T-helper 2 cell treated with Interferon-gamma antibody and Interleukin-4, amounts not matched to agents 5 μg/mL and 100 μg/mL, for 36 hours (primary cell): ENCODE measurements at regions not wholly inside any gene's neighbourhood (a gene's known extent, or its start where the extent isn't known, plus 50 kb on each side); places are given as distances from the start of the nearest gene placed in this dataset.

ENCODE experiments used
- DNase-seq: peaks from one replicate; pipeline ENCODE4 v3.0.0; 2021; ENCODE audit warnings: low spot score
- H3K27ac Mint-ChIP-seq: one replicate; pipeline ENCODE4 v1.8.0; 2021; ENCODE audit warnings: mild to moderate bottlenecking, mixed read lengths
- H3K27me3 Mint-ChIP-seq: one replicate; pipeline ENCODE4 v1.8.0; 2021; ENCODE audit warnings: low read depth, mixed read lengths
- H3K36me3 Mint-ChIP-seq: one replicate; pipeline ENCODE4 v1.8.0; 2021; ENCODE audit warnings: low read depth, mixed read lengths
- H3K4me1 Mint-ChIP-seq: one replicate; pipeline ENCODE4 v1.8.0; 2021; ENCODE audit warnings: low read depth, mixed read lengths
- H3K4me3 Mint-ChIP-seq: one replicate; pipeline ENCODE4 v1.8.0; 2022; ENCODE audit warnings: mild to moderate bottlenecking, moderate library complexity, mixed read lengths
- H3K9me3 Mint-ChIP-seq: one replicate; pipeline ENCODE4 v1.8.0; 2021; ENCODE audit warnings: mixed read lengths

DNA sequence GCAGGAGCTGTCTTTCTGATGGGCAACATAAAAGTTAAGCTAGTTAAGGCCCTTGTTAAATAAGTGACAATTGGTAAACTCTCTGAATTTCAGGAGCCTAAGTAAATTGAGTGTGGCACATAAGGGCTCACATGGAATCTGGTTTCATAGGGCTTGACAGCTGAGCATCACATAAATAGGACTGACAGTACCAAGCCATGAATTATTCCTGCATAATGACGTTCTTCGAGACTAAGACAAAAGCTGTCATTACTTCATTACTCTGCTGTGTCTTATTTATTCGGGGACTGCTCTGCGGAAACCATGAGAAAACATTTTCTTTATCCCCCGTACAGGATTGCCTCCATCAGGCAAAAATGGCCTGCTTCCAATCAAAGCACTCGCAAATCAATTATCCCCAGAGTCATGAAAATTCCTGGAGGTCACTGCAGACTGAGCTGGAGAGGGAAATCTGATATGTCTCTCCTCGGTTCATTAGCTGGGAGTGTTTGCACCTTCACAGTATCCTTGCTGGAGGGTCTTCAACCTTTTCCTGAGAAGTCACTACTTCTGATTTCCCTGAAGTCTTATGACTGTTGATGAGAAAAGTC lies 311.4 kb downstream of the CDH26 start:
- H3K36me3 Mint-ChIP-seq, result no peaks in the 10 kb centered on the region
- H3K27me3 Mint-ChIP-seq, result no peaks in the 10 kb centered on the region
- DNase-seq, result no peak
- no peak overlapping the region for H3K4me3 Mint-ChIP-seq
- H3K27ac Mint-ChIP-seq, result no peak overlapping the region
- peaks cover 18% of the 10 kb centered on the region for H3K4me1 Mint-ChIP-seq
- H3K9me3 Mint-ChIP-seq, result no peaks in the 10 kb centered on the region

DNA sequence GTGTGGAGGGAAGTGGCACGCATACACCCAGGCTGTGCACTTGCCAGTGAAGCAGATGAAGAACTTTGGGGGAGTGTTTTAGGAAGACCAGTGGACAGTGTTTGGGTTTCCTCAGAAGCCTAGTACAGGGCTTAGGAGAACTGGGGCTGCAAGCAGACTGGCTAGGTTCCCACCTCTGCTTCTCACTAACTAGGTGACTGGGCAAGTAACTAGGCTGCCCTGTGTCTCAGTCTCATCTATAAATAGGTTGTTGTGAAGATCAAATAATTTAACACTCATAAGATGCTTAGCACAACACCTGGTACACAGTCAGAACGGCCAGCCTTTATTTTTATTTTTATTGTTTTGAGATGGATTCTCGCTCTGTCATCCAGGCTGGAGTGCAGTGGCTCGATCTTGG lies 312.1 kb downstream of the CDH26 start:
- Mint-ChIP-seq H3K9me3 (no peaks in the 10 kb centered on the region), H3K4me1 (peaks cover 18% of the 10 kb centered on the region), H3K36me3 (no peaks in the 10 kb centered on the region), H3K4me3 (no peak overlapping the region), H3K27me3 (no peaks in the 10 kb centered on the region), H3K27ac (no peak overlapping the region)
- no peak for DNase-seq

DNA sequence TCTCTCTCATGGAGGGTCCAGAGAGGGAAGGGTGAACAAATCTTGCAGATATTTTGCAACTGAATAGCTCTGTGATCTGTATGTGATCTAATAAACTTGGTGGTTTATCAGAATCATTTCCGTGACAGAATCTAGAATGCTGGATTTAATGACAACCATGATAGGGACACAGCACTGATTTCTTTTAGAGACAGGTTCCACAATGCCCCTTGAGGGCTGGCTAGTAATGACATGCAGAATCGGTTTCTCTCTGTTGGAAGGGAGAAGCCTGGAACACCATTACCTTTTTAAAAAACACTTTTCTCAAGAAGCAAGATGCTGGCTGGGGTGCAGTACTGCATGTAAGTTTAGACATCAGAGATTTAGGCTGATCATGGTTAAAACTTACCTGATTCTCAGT lies 313.4 kb downstream of the CDH26 start:
- peaks cover 11% of the 10 kb centered on the region for H3K4me1 Mint-ChIP-seq
- no peaks in the 10 kb centered on the region for H3K9me3 Mint-ChIP-seq
- H3K36me3 Mint-ChIP-seq, result no peaks in the 10 kb centered on the region
- peaks cover 3% of the 10 kb centered on the region for H3K27me3 Mint-ChIP-seq
- DNase-seq, result no peak
- no peak overlapping the region for H3K27ac Mint-ChIP-seq
- no peak overlapping the region for H3K4me3 Mint-ChIP-seq

DNA sequence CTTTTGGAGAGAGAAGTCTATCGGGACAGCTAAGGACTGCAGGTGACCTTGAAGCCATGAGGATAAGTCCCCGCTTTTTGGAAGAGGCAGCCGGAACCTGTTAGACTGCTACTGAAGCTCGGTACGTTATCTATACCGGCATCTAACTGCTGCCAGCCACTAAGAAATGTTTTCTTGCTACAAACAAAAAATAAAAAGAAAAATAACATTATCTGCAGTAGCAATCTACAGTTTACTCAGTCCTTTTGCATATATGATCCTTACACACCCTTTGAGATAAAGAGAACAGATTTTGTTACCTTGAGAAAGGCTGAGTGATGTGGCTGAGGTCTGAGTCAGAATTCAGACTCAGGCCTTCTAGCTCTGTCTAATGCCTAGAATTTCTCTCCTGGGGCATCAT lies 314.6 kb downstream of the CDH26 start:
- no peaks in the 10 kb centered on the region for H3K36me3 Mint-ChIP-seq
- no peak overlapping the region for H3K27ac Mint-ChIP-seq
- H3K4me1 Mint-ChIP-seq, result peaks cover 11% of the 10 kb centered on the region
- no peak overlapping the region for H3K4me3 Mint-ChIP-seq
- DNase-seq, result no peak
- H3K9me3 Mint-ChIP-seq, result no peaks in the 10 kb centered on the region
- H3K27me3 Mint-ChIP-seq, result peaks cover 3% of the 10 kb centered on the region

DNA sequence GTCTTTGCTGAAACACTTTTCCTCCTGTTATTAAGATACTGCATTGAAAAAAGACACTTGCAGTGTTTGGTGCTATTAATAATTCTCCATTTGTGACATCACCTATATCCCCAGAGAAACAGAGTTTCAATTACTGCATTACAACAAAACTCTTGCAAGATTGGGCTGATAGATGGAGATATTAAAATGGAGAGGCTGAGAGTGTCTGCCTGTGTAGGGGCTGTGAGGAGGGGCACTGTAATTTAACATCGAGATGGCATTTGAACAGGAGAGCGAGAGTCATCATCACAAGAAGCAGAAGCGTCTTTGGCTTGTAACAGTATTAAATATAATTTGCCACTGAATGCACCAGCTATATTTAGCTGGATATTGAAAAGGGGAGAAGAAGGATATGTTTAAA lies 316.5 kb downstream of the CDH26 start:
- H3K9me3 Mint-ChIP-seq, result no peaks in the 10 kb centered on the region
- peaks cover 11% of the 10 kb centered on the region for H3K4me1 Mint-ChIP-seq
- no peak for DNase-seq
- H3K27ac Mint-ChIP-seq, result no peak overlapping the region
- no peaks in the 10 kb centered on the region for H3K36me3 Mint-ChIP-seq
- no peak overlapping the region for H3K4me3 Mint-ChIP-seq
- H3K27me3 Mint-ChIP-seq, result peaks cover 3% of the 10 kb centered on the region

DNA sequence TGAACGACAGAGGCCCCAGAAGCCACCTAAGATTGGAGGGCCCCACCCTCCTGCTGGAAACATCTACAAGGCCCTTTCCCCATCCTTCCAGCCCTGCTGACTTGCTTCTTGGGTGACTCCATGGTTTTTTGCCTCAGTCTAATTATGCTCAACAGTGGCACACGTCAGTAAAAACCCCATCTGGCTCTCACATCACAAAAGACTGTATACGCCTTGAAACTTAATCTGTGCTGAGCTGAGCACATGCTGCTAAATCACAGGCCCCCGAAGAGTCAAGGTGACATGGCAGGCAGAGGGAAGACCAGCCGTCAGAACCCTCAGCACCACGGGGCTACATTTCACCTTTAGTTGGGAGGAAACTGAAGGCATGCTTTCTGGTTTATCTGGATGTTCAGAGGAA lies 323.1 kb downstream of the CDH26 start:
- no peak for DNase-seq
- Mint-ChIP-seq H3K27ac (no peak overlapping the region), H3K27me3 (peaks cover under 1% of the 10 kb centered on the region), H3K9me3 (peaks cover 15% of the 10 kb centered on the region), H3K36me3 (no peaks in the 10 kb centered on the region), H3K4me3 (no peak overlapping the region), H3K4me1 (no peaks in the 10 kb centered on the region)

DNA sequence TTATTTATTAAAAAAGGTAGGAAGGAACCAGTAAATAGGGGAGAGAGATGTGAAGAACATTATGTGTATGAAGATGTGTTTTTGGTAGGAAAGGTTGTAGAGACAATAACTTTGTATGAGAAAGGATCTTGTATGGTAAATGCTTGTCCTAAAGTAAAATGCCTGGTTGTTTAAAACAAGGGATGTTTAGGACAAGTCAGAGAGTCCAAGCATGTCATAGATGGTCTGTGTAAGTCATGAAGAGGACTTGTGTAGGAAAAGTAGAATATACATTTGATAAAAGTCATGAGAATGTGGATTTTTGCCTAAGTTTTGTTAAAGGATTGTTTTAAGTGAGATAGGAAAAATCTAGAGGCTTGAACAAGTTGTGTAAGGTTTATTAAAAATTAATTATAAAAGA lies 325.1 kb downstream of the CDH26 start:
- DNase-seq, result no peak
- Mint-ChIP-seq H3K27me3 (no peaks in the 10 kb centered on the region), H3K36me3 (no peaks in the 10 kb centered on the region), H3K27ac (no peak overlapping the region), H3K4me3 (no peak overlapping the region), H3K9me3 (peaks cover 22% of the 10 kb centered on the region), H3K4me1 (no peaks in the 10 kb centered on the region)

DNA sequence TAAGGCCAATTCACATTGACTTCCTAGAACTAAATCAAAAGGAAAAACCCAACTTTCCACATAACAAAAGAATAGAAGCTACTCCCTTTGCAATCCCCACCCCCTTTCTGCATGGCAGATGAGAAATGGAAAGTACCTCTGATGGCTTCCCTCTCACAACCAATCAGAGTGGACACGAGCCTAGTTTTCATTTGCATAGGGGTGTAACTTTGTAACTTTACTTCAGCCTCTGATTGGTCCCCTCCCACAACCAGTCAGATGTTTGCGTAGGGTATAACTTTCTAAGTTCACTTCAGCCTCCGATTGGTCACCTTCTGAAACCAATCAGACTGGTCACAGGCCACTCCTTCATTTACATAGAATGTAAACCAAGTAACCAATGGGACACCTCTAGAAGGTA lies 328.5 kb downstream of the CDH26 start:
- DNase-seq, result no peak
- H3K27ac Mint-ChIP-seq, result no peak overlapping the region
- H3K9me3 Mint-ChIP-seq, result peaks cover 34% of the 10 kb centered on the region
- no peaks in the 10 kb centered on the region for H3K27me3 Mint-ChIP-seq
- H3K4me3 Mint-ChIP-seq, result no peak overlapping the region
- H3K36me3 Mint-ChIP-seq, result no peaks in the 10 kb centered on the region
- H3K4me1 Mint-ChIP-seq, result no peaks in the 10 kb centered on the region

DNA sequence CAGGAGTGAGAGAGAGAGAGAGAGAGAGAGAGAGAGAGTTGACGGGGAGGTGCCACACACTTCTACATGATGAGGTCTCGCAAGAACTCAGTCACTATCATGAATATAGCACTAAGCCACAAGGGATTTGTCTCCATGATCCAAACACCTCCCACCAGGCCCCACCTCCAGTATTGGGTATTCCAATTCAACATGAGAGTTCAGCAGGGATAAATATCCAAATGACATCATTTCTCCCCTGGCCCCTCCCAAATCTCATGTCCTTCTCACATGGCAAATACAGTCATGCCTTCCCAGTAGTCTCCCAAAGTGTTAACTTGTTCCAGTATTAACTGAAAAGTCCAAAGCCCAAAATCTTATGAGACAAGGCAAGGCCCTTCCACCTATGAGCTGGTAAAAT lies 330.7 kb downstream of the CDH26 start:
- peaks cover 34% of the 10 kb centered on the region for H3K9me3 Mint-ChIP-seq
- no peaks in the 10 kb centered on the region for H3K27me3 Mint-ChIP-seq
- no peaks in the 10 kb centered on the region for H3K36me3 Mint-ChIP-seq
- DNase-seq, result no peak
- H3K4me1 Mint-ChIP-seq, result no peaks in the 10 kb centered on the region
- H3K27ac Mint-ChIP-seq, result no peak overlapping the region
- H3K4me3 Mint-ChIP-seq, result no peak overlapping the region

DNA sequence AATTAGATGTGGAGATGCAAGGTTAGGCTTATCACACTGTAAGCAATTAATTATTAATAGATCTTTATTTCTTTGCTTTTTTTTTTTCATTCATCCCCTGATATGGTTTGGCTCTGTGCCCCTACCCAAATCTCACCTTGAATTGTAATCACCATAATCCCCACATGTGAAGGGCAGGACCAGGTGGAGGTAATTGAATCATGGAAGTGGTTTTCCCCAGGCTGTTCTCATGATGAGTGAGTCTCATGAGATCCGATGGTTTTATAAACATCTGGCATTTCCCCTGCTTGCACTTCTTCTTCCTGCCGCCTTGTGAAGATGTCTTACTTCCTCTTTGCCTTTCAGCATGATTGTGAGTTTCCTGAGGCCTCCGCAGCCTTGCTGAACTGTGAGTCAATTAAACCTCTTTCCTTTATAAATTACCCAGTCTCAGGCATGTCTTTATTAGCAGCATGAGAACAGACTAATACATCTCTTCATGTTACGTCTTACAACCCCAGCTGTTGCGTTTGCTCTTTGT lies 333.8 kb downstream of the CDH26 start:
- no peak for DNase-seq
- peaks cover 24% of the 10 kb centered on the region for H3K9me3 Mint-ChIP-seq
- H3K4me1 Mint-ChIP-seq, result no peaks in the 10 kb centered on the region
- H3K4me3 Mint-ChIP-seq, result no peak overlapping the region
- H3K27me3 Mint-ChIP-seq, result no peaks in the 10 kb centered on the region
- H3K27ac Mint-ChIP-seq, result no peak overlapping the region
- no peaks in the 10 kb centered on the region for H3K36me3 Mint-ChIP-seq

DNA sequence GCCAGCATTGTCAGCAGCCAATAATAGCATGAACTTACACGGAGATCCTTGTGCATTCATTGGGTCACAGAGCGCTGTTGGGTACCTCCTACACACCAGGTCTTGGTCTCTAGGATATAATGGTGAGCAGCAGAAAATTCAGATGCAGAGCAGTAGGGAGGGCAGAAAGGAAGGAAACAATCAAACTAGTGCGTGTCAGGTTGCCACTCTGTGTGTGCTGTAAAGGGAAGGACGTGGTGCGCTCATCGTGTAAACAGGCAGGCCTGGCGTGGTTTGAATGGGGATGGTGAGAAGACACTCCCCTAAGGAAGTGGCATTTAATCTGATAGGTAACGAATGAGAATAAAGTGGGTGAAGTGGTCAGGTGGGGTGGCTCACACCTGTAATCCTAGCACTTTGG lies 336.4 kb downstream of the CDH26 start:
- no peaks in the 10 kb centered on the region for H3K36me3 Mint-ChIP-seq
- no peak overlapping the region for H3K27ac Mint-ChIP-seq
- no peaks in the 10 kb centered on the region for H3K27me3 Mint-ChIP-seq
- no peak for DNase-seq
- peaks cover 22% of the 10 kb centered on the region for H3K9me3 Mint-ChIP-seq
- H3K4me1 Mint-ChIP-seq, result no peaks in the 10 kb centered on the region
- H3K4me3 Mint-ChIP-seq, result no peak overlapping the region

DNA sequence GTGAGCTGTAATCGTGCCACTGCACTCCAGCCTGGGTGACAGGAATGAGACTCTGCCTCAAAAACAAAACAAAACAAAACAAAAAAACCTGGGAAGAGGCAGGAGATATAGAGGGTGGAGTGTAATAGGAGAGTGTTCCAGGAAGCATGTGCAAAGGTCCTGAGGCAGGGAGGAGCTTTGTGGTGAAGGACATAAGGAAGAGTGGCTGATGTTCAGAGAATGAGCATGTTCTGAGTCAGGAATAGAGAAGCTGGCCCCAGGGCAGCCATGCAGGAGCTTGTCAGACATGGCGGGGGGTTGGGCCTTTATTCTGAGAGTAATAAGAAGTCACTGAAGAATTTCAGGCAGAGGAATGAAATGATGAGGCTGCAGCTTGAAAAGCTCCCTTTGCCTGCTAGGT lies 337.0 kb downstream of the CDH26 start:
- H3K27me3 Mint-ChIP-seq, result no peaks in the 10 kb centered on the region
- H3K27ac Mint-ChIP-seq, result no peak overlapping the region
- no peak overlapping the region for H3K4me3 Mint-ChIP-seq
- H3K4me1 Mint-ChIP-seq, result no peaks in the 10 kb centered on the region
- H3K36me3 Mint-ChIP-seq, result no peaks in the 10 kb centered on the region
- no peak for DNase-seq
- peaks cover 22% of the 10 kb centered on the region for H3K9me3 Mint-ChIP-seq

DNA sequence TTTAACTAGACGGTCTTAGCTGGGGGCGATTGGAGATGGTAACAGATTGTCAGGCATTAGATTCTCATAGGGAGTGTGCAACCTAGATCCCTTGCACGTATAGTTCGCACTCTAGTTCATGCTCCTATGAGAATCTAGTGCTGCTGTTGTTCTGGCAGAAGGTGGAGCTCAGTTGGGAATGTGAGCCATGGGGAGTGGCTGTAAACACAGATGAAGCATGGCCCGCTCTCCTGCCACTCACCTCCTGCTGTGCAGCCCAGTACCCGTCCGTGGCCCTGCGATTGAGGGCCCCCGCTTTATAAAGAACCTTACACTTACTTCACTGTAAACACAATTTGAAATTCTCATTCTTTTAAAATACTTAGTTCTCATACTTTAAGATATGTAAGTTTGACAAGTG lies 339.4 kb downstream of the CDH26 start:
- H3K4me3 Mint-ChIP-seq, result no peak overlapping the region
- no peak overlapping the region for H3K27ac Mint-ChIP-seq
- H3K27me3 Mint-ChIP-seq, result no peaks in the 10 kb centered on the region
- peaks cover 2% of the 10 kb centered on the region for H3K9me3 Mint-ChIP-seq
- DNase-seq, result no peak
- no peaks in the 10 kb centered on the region for H3K36me3 Mint-ChIP-seq
- peaks cover 4% of the 10 kb centered on the region for H3K4me1 Mint-ChIP-seq

DNA sequence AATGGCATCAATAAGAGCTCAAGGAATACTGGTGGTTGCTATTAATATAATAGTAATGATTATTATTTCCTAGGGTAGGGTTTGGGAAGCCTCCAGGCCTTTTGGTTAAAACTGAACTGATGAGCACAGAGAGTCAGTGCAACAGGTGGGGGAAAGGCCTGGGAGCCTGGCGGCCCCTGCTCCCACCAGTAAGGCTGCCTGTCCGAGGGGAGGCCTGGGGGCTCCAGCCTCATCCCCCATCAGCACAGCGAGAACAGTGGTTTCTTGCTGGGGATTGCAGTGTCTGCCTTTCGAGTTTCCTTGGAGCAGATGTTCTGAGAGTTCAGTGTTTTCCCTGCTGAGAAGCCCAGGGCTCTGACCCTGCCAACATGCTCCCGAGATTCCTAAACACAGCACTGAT lies 340.4 kb downstream of the CDH26 start:
- Mint-ChIP-seq H3K9me3 (no peaks in the 10 kb centered on the region), H3K4me1 (peaks cover 4% of the 10 kb centered on the region), H3K36me3 (no peaks in the 10 kb centered on the region), H3K4me3 (no peak overlapping the region), H3K27ac (no peak overlapping the region), H3K27me3 (no peaks in the 10 kb centered on the region)
- DNase-seq, result no peak

DNA sequence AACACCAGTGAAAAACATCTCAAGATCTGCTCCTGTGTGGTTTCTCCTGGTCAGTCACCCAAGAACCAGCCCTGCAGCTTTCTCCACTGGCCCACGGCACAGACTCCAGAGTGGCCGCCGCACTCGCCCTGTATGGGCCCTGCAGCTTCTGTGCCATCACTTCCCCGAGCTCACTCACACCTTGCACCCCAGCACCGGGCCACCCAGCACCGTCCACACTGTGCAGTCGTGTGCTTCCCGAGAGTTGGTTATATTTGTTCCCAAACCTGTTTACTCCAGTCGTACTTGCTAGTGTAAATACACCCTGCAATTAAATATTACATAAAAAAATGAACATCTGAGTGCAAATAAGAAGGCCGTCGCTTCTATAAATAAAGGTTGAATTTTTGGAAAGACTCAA lies 341.7 kb downstream of the CDH26 start:
- Mint-ChIP-seq H3K27ac (no peak overlapping the region), H3K9me3 (no peaks in the 10 kb centered on the region), H3K4me1 (peaks cover 4% of the 10 kb centered on the region), H3K27me3 (no peaks in the 10 kb centered on the region), H3K36me3 (no peaks in the 10 kb centered on the region), H3K4me3 (no peak overlapping the region)
- DNase-seq, result no peak
